A549 (cell line): ENCODE measurements at regions not wholly inside any gene's neighbourhood (a gene's known extent, or its start where the extent isn't known, plus 50 kb on each side); places are given as distances from the start of the nearest gene placed in this dataset.

Experiments
- ATAC-seq, 2 experiments: fragments of 200-7000 bp in 1 of 2; fragments of >200 bp in 1 of 2; cut with Nextera tagmentation in 1 of 2; cut with Tn5 transposase in 1 of 2; 3 replicates each; pipeline versions ENCODE4 v1.8.0 to v1.9.1; 2018 to 2020; ENCODE audit warnings: mild to moderate bottlenecking in 1 of 2, moderate library complexity in 1 of 2
- CTCF ChIA-PET: fragments of 300-600 bp; sonication (Branson Sonifier 250); formaldehyde crosslinking; extraction: SDS; loops from one replicate; lab custom pipeline; 2021; ENCODE audit warnings: antibody characterized with exemption, inconsistent platforms; lab: Yijun Ruan, JAX
- POLR2A ChIA-PET: fragments of 350-600 bp; formaldehyde crosslinking; extraction: SDS; loops from one replicate; lab custom pipeline; 2021; ENCODE audit warnings: antibody characterized with exemption, inconsistent platforms; lab: Yijun Ruan, JAX
- DNase-seq, 2 experiments: peaks; one replicate each; pipeline versions ENCODE4 v3.0.0 to v3.0.0-alpha.2; 2011 to 2016; ENCODE audit warnings: low read depth in 1 of 2, low spot score in 1 of 2
- FAIRE-seq: peaks from 2 replicates; lab custom pipeline; 2011; peaks lifted over from hg19 to GRCh38; lab: Jason Lieb, UNC
- H3K27ac ChIP-seq, 2 experiments: fragments of >200 bp; sonication (Bioruptor Twin); formaldehyde crosslinking; 3 replicates each; pipeline ENCODE4 v1.5.1; 2016 to 2017
- H3K4me1 ChIP-seq: fragments of >200 bp; sonication (Bioruptor Twin); formaldehyde crosslinking; 3 replicates; pipeline ENCODE4 v1.6.1; 2016
- H3K4me2 ChIP-seq: fragments of >200 bp; sonication (Bioruptor Twin); formaldehyde crosslinking; 3 replicates; pipeline ENCODE4 v1.6.1; 2016
- H3K4me3 ChIP-seq: fragments of >200 bp; sonication (Bioruptor Twin); formaldehyde crosslinking; 3 replicates; pipeline ENCODE4 v1.5.1; 2016
- H3K9me3 ChIP-seq: fragments of >200 bp; sonication (Bioruptor Twin); formaldehyde crosslinking; 3 replicates; pipeline ENCODE4 v1.6.1; 2016
- CBX2 ChIP-seq: fragments of 200-600 bp; sonication (generic); IDR thresholded peaks from 2 replicates; pipeline ENCODE4 v1.6.1; 2016; ENCODE audit warnings: low read depth, mild to moderate bottlenecking, borderline replicate concordance
- CBX8 ChIP-seq: fragments of 200-600 bp; sonication (generic); IDR thresholded peaks from 2 replicates; pipeline ENCODE4 v1.6.1; 2016
- CHD2 ChIP-seq: fragments of 150-350 bp; IDR thresholded peaks from 2 replicates; pipeline ENCODE4 v1.6.1; 2014; ENCODE audit warnings: low read length; ENCODE audit not compliant: partially characterized antibody
- ESRRA ChIP-seq: fragments of 150-350 bp; IDR thresholded peaks from 2 replicates; pipeline ENCODE4 v1.6.1; 2014; ENCODE audit warnings: mild to moderate bottlenecking, low read length, borderline replicate concordance
- HEYL ChIP-seq: fragments of 250-450 bp; sonication (Bioruptor Pico); IDR thresholded peaks from 2 replicates; pipeline ENCODE4 v1.8.0; 2021; ENCODE audit warnings: mild to moderate bottlenecking, moderate library complexity
- JUNB ChIP-seq: fragments of >200 bp; sonication (Bioruptor Twin); formaldehyde crosslinking; IDR thresholded peaks from 2 replicates; pipeline ENCODE4 v1.6.1; 2016
- KDM1A ChIP-seq: fragments of 200-600 bp; sonication (generic); IDR thresholded peaks from 2 replicates; pipeline ENCODE4 v1.6.1; 2016; ENCODE audit warnings: low read depth, mild to moderate bottlenecking
- KDM5A ChIP-seq: fragments of 200-600 bp; sonication (generic); IDR thresholded peaks from 2 replicates; pipeline ENCODE4 v1.6.1; 2016; ENCODE audit warnings: antibody characterized with exemption, mild to moderate bottlenecking
- MAFK ChIP-seq: fragments of 450-650 bp; IDR thresholded peaks from 2 replicates; pipeline ENCODE4 v1.6.1; 2014; ENCODE audit not compliant: partially characterized antibody
- RCOR1 ChIP-seq: fragments of 150-350 bp; IDR thresholded peaks from 2 replicates; pipeline ENCODE4 v1.6.1; 2014; ENCODE audit warnings: antibody characterized with exemption, low read length, low read depth
- RNF2 ChIP-seq: fragments of 200-600 bp; sonication (generic); IDR thresholded peaks from 2 replicates; pipeline ENCODE4 v1.6.1; 2016; ENCODE audit warnings: low read depth, mild to moderate bottlenecking, antibody characterized with exemption, moderate library complexity, borderline replicate concordance
- SREBF2 ChIP-seq: fragments of 450-650 bp; IDR thresholded peaks from 2 replicates; pipeline ENCODE4 v1.6.1; 2014; ENCODE audit warnings: mild to moderate bottlenecking, moderate library complexity
- TFCP2L1 ChIP-seq: fragments of 250-450 bp; sonication (Bioruptor Pico); IDR thresholded peaks from 2 replicates; pipeline ENCODE4 v1.5.0; 2021; ENCODE audit warnings: mild to moderate bottlenecking
- ZC3H11A ChIP-seq: fragments of 450-650 bp; IDR thresholded peaks from 2 replicates; pipeline ENCODE4 v1.6.1; 2014; ENCODE audit warnings: antibody characterized with exemption, mild to moderate bottlenecking
- ZFP36 ChIP-seq: fragments of 450-650 bp; IDR thresholded peaks from 2 replicates; pipeline ENCODE4 v1.6.1; 2014; ENCODE audit warnings: borderline replicate concordance; ENCODE audit not compliant: partially characterized antibody
- ZNF302 ChIP-seq: fragments of 250-450 bp; sonication (Bioruptor Pico); IDR thresholded peaks from 2 replicates; pipeline ENCODE4 v1.9.0; 2021; ENCODE audit warnings: inconsistent platforms, mild to moderate bottlenecking, moderate library complexity
- ZSCAN20 ChIP-seq: fragments of 250-450 bp; sonication (Bioruptor Pico); IDR thresholded peaks from 2 replicates; pipeline ENCODE4 v1.8.0; 2022; ENCODE audit warnings: mild to moderate bottlenecking, moderate library complexity
- WGBS: methylation state at CpG from one replicate; pipeline ENCODE4 v1.1.6; 2017; ENCODE audit errors: missing lambda C conversion rate; 5-methylcytosine and 5-hydroxymethylcytosine counted together
- TF ChIP-seq, protein P1 (sequence below): fragments of 200-600 bp; sonication (generic); IDR thresholded peaks from 2 replicates; pipeline ENCODE4 v1.6.1; 2016; ENCODE audit warnings: antibody characterized with exemption, mild to moderate bottlenecking, moderate library complexity
- TF ChIP-seq, protein P2 (sequence below): fragments of 250-450 bp; sonication (Bioruptor Pico); IDR thresholded peaks from 2 replicates; pipeline ENCODE4 v1.5.0; 2020; ENCODE audit warnings: low read depth, mild to moderate bottlenecking, moderate library complexity
- TF ChIP-seq, protein P3 (sequence below): fragments of 450-650 bp; IDR thresholded peaks from 2 replicates; pipeline ENCODE4 v1.6.1; 2014; ENCODE audit warnings: antibody characterized with exemption
- TF ChIP-seq, protein P4 (sequence below): fragments of >200 bp; sonication (Bioruptor Twin); formaldehyde crosslinking; IDR thresholded peaks from 3 replicates; pipeline ENCODE4 v1.6.1; 2016
- TF ChIP-seq, protein P5 (sequence below): fragments of 150-350 bp; IDR thresholded peaks from 2 replicates; pipeline ENCODE4 v1.6.1; 2014; ENCODE audit warnings: low read depth, mild to moderate bottlenecking, low read length

DNA sequence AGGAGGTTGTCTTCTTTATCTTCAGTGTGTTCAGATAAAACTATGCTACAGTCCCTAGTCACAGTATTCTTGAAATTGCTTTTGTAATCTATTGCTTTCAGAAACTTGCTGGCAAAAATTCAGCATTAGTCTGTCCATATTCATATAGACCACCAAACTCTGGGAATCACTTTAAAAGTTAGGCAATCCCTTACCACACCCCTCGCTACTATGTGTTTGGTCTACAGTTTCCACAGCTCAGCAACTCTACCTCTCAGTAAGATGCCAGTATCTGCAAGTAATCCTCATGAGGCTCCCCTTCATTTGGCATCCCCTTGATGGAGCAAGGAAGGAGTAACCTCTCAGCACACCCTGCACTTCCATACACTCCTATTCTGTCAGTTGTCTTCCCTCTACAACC is 1706.6 kb upstream of the CELF4 start:
- Histone ChIP-seq H3K4me3 (no peak overlapping the region), H3K4me1 (no peaks in the 10 kb centered on the region), H3K9me3 (no peaks in the 10 kb centered on the region), H3K4me2 (no peak overlapping the region), H3K27ac (no peak overlapping the region)
- FAIRE-seq, result no peak
- ATAC-seq, result no peak
- ChIA-PET CTCF (no interaction called here), POLR2A (no interaction called here)
- 38% methylated on average over 1 of the region's 1 CpG for WGBS
- no peak for DNase-seq
- no peak for TF ChIP-seq RNF2
- no peak for TF ChIP-seq ESRRA
- no peak for TF ChIP-seq JUNB
- TF ChIP-seq, protein P1, sequence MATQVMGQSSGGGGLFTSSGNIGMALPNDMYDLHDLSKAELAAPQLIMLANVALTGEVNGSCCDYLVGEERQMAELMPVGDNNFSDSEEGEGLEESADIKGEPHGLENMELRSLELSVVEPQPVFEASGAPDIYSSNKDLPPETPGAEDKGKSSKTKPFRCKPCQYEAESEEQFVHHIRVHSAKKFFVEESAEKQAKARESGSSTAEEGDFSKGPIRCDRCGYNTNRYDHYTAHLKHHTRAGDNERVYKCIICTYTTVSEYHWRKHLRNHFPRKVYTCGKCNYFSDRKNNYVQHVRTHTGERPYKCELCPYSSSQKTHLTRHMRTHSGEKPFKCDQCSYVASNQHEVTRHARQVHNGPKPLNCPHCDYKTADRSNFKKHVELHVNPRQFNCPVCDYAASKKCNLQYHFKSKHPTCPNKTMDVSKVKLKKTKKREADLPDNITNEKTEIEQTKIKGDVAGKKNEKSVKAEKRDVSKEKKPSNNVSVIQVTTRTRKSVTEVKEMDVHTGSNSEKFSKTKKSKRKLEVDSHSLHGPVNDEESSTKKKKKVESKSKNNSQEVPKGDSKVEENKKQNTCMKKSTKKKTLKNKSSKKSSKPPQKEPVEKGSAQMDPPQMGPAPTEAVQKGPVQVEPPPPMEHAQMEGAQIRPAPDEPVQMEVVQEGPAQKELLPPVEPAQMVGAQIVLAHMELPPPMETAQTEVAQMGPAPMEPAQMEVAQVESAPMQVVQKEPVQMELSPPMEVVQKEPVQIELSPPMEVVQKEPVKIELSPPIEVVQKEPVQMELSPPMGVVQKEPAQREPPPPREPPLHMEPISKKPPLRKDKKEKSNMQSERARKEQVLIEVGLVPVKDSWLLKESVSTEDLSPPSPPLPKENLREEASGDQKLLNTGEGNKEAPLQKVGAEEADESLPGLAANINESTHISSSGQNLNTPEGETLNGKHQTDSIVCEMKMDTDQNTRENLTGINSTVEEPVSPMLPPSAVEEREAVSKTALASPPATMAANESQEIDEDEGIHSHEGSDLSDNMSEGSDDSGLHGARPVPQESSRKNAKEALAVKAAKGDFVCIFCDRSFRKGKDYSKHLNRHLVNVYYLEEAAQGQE, result no peak
- TF ChIP-seq KDM5A, result no peak
- TF ChIP-seq, protein P2, sequence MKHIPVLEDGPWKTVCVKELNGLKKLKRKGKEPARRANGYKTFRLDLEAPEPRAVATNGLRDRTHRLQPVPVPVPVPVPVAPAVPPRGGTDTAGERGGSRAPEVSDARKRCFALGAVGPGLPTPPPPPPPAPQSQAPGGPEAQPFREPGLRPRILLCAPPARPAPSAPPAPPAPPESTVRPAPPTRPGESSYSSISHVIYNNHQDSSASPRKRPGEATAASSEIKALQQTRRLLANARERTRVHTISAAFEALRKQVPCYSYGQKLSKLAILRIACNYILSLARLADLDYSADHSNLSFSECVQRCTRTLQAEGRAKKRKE, result no peak
- TF ChIP-seq ZNF302 (CRISPR knock-in tag), result no peak
- TF ChIP-seq, protein P3, sequence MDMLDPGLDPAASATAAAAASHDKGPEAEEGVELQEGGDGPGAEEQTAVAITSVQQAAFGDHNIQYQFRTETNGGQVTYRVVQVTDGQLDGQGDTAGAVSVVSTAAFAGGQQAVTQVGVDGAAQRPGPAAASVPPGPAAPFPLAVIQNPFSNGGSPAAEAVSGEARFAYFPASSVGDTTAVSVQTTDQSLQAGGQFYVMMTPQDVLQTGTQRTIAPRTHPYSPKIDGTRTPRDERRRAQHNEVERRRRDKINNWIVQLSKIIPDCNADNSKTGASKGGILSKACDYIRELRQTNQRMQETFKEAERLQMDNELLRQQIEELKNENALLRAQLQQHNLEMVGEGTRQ, result no peak
- TF ChIP-seq KDM1A, result no peak
- no peak for TF ChIP-seq RCOR1
- TF ChIP-seq CHD2, result no peak
- no peak for TF ChIP-seq ZSCAN20 (CRISPR knock-in tag)
- TF ChIP-seq CBX2, result no peak
- no peak for TF ChIP-seq ZFP36
- TF ChIP-seq, protein P4, sequence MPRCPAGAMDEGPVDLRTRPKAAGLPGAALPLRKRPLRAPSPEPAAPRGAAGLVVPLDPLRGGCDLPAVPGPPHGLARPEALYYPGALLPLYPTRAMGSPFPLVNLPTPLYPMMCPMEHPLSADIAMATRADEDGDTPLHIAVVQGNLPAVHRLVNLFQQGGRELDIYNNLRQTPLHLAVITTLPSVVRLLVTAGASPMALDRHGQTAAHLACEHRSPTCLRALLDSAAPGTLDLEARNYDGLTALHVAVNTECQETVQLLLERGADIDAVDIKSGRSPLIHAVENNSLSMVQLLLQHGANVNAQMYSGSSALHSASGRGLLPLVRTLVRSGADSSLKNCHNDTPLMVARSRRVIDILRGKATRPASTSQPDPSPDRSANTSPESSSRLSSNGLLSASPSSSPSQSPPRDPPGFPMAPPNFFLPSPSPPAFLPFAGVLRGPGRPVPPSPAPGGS, result no peak
- TF ChIP-seq CBX8, result no peak
- TF ChIP-seq, protein P5, sequence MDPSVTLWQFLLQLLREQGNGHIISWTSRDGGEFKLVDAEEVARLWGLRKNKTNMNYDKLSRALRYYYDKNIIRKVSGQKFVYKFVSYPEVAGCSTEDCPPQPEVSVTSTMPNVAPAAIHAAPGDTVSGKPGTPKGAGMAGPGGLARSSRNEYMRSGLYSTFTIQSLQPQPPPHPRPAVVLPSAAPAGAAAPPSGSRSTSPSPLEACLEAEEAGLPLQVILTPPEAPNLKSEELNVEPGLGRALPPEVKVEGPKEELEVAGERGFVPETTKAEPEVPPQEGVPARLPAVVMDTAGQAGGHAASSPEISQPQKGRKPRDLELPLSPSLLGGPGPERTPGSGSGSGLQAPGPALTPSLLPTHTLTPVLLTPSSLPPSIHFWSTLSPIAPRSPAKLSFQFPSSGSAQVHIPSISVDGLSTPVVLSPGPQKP, result no peak
- TF ChIP-seq HEYL (CRISPR knock-in tag), result no peak
- TF ChIP-seq MAFK, result no peak
- no peak for TF ChIP-seq ZC3H11A

DNA sequence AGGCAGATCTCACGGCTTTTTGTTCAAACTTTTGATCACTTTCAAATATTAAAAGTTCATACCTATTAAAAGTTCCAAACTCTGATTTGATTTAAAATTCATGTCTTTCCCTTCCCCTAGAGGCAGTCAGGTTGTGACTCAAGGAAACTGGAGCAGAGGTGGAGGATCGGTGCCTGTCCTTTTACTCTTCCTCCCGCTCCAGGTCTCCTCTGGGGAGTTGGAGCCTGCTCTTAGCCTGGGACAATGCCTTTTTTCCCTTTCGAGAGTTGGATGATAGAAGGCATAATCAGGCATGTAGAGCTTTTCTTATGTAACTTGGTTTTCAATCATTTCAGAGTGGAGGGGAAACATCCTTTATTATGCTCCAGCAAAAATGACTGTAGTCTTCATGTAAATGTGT is 1706.1 kb upstream of the CELF4 start:
- ATAC-seq (no peak), FAIRE-seq (no peak), DNase-seq (no peak)
- ChIA-PET POLR2A (no interaction called here), CTCF (no interaction called here)
- Histone ChIP-seq H3K9me3 (no peaks in the 10 kb centered on the region), H3K4me2 (no peak overlapping the region), H3K27ac (no peak overlapping the region), H3K4me1 (no peaks in the 10 kb centered on the region), H3K4me3 (no peak overlapping the region)
- whole genome bisulfite sequencing, result 38% methylated on average over 4 of the region's 4 CpGs
- TF ChIP-seq SREBF2 (no peak), JUNB (no peak), KDM1A (no peak), TFCP2L1 (no peak)
- TF ChIP-seq, protein P3, result no peak
